ENCODE measurements at regions not wholly inside any gene's neighbourhood (a gene's known extent, or its start where the extent isn't known, plus 50 kb on each side); places are given as distances from the start of the nearest gene placed in this dataset.

DNA sequence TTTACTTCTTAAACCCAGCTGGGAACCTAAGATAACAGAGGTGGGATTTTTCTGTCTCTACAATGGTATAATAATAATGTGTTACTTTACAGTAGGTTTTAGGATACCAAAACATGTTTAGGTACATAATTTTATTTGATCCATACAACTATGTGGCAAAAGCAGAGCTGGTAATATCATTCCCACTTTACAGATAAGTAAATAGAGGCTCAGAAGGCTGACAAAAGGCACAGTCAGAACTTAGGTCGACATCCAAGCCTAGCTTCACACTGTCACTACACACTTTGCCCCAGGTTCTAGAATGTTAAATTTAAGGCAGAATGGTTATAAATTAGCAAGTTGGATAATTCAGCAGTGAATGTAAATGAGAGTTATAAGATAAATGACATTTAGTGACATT lies 189.6 kb upstream of the PARD3B start:
- Histone ChIP-seq H3K4me2 (ENCODE audit: low read depth, low read length, poor library complexity, severe bottlenecking) (no peak overlapping the region), H3K79me2 (ENCODE audit: insufficient read depth, low read length) (no peaks in the 10 kb centered on the region), H2AFZ (ENCODE audit: low read depth, low read length, severe bottlenecking) (no peak overlapping the region), H3K36me3 (ENCODE audit: low read length) (no peaks in the 10 kb centered on the region), H3K9me2 (replicated peaks; ENCODE audit: insufficient read depth, low read length) (no peaks in the 10 kb centered on the region), H3K9ac (ENCODE audit: low read length) (no peak overlapping the region), H3K4me3 (ENCODE audit: insufficient read depth, low read length, poor library complexity, severe bottlenecking) (no peak overlapping the region), H3K27me3 (ENCODE audit: low read length) (no peaks in the 10 kb centered on the region), H4K20me1 (ENCODE audit: low read depth, low read length) (no peaks in the 10 kb centered on the region), H3F3A (ENCODE audit: insufficient read depth) (no peaks in the 10 kb centered on the region), H3K27ac (ENCODE audit: low read depth, low read length) (no peak overlapping the region), H3K9me3 (ENCODE audit: insufficient read depth, low read length) (no peaks in the 10 kb centered on the region)
- TF ChIP-seq EZH2phosphoT487 (conservative IDR thresholded peaks at IDR 0.05; ENCODE audit: low read length), result no peak
- no peak for TF ChIP-seq CTCF (IDR thresholded peaks at IDR 0.05; ENCODE audit: insufficient read depth, low read length, poor library complexity, severe bottlenecking)

DNA sequence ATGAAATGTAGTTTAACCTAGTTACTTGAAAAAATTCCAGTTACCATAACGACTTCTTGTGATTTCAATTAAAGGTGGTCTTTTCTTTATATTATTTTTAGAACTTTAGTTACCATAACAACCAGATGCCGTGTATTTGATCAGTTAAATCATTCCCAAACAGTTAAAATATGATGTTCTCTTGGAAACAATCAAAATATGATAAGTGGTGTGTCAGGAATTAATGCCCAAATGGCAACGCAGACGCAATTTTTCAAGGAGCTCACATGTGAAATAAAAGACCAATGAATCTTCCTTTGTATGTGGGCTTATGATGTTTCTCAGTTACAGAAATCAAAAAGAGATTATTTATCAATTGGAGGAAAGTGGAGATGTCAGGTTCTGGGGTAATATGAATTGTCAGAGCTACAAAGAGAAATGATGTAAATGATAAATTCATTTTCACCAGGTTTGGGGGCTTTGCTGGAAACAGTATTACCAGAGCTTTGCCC lies 189.1 kb upstream of the PARD3B start:
- Histone ChIP-seq H3K4me2 (ENCODE audit: low read depth, low read length, poor library complexity, severe bottlenecking) (no peak overlapping the region), H3K27ac (ENCODE audit: low read depth, low read length) (no peak overlapping the region), H2AFZ (ENCODE audit: low read depth, low read length, severe bottlenecking) (no peak overlapping the region), H3K9me3 (ENCODE audit: insufficient read depth, low read length) (no peaks in the 10 kb centered on the region), H3K4me3 (ENCODE audit: insufficient read depth, low read length, poor library complexity, severe bottlenecking) (no peak overlapping the region), H3K36me3 (ENCODE audit: low read length) (no peaks in the 10 kb centered on the region), H4K20me1 (ENCODE audit: low read depth, low read length) (no peaks in the 10 kb centered on the region), H3F3A (ENCODE audit: insufficient read depth) (no peaks in the 10 kb centered on the region), H3K79me2 (ENCODE audit: insufficient read depth, low read length) (no peaks in the 10 kb centered on the region), H3K9ac (ENCODE audit: low read length) (no peak overlapping the region), H3K9me2 (replicated peaks; ENCODE audit: insufficient read depth, low read length) (no peaks in the 10 kb centered on the region), H3K27me3 (ENCODE audit: low read length) (no peaks in the 10 kb centered on the region)
- TF ChIP-seq EZH2phosphoT487 (conservative IDR thresholded peaks at IDR 0.05; ENCODE audit: low read length), result no peak
- TF ChIP-seq CTCF (IDR thresholded peaks at IDR 0.05; ENCODE audit: insufficient read depth, low read length, poor library complexity, severe bottlenecking), result no peak

- no peak for TF ChIP-seq EZH2phosphoT487 (conservative IDR thresholded peaks at IDR 0.05; ENCODE audit: low read length)
- no peak for TF ChIP-seq CTCF (IDR thresholded peaks at IDR 0.05; ENCODE audit: insufficient read depth, low read length, poor library complexity, severe bottlenecking)
- H3K27me3 ChIP-seq (ENCODE audit: low read length), result no peaks in the 10 kb centered on the region
- no peaks in the 10 kb centered on the region for H3K36me3 ChIP-seq (ENCODE audit: low read length)
These were observed 188.0 kb upstream of the PARD3B start for GRCh38 chr2:204357286-204357685.

More at GRCh38 chr2:204357286-204357685, 188.0 kb upstream of the PARD3B start:
- no peak overlapping the region for H3K27ac ChIP-seq (ENCODE audit: low read depth, low read length)
- no peaks in the 10 kb centered on the region for H3F3A ChIP-seq (ENCODE audit: insufficient read depth)
- H3K9me2 ChIP-seq (replicated peaks; ENCODE audit: insufficient read depth, low read length), result no peaks in the 10 kb centered on the region
- H3K4me2 ChIP-seq (ENCODE audit: low read depth, low read length, poor library complexity, severe bottlenecking), result no peak overlapping the region
- H3K9me3 ChIP-seq (ENCODE audit: insufficient read depth, low read length), result no peaks in the 10 kb centered on the region
- H3K79me2 ChIP-seq (ENCODE audit: insufficient read depth, low read length), result no peaks in the 10 kb centered on the region
- no peak overlapping the region for H3K4me3 ChIP-seq (ENCODE audit: insufficient read depth, low read length, poor library complexity, severe bottlenecking)
- no peak overlapping the region for H2AFZ ChIP-seq (ENCODE audit: low read depth, low read length, severe bottlenecking)
- no peaks in the 10 kb centered on the region for H4K20me1 ChIP-seq (ENCODE audit: low read depth, low read length)
- H3K9ac ChIP-seq (ENCODE audit: low read length), result no peak overlapping the region
